Transverse colon (tissue), 4 donors: ENCODE measurements at regions not wholly inside any gene's neighbourhood (a gene's known extent, or its start where the extent isn't known, plus 50 kb on each side); places are given as distances from the start of the nearest gene placed in this dataset.

Source experiments
- DNase-seq: peaks from one replicate; pipeline ENCODE4 v3.0.0-alpha.2; 2019
- H3K27ac ChIP-seq, 4 donors: fragments of 200-600 bp; sonication (generic); 2 replicates each; pipeline ENCODE4 v1.5.1; 2016 to 2018; ENCODE audit warnings: inconsistent platforms in 4 of 4
- H3K27me3 ChIP-seq: fragments of 200-600 bp; sonication (generic); 2 replicates; pipeline ENCODE4 v1.5.1; 2017; ENCODE audit warnings: inconsistent platforms
- H3K36me3 ChIP-seq, 4 donors: fragments of 200-600 bp; sonication (generic); 2 replicates each; pipeline ENCODE4 v1.5.1; 2017 to 2019; ENCODE audit warnings: inconsistent platforms in 4 of 4
- H3K4me1 ChIP-seq, 4 donors: fragments of 200-600 bp; sonication (generic); 2 replicates each; pipeline ENCODE4 v1.5.1; 2017 to 2020; ENCODE audit warnings: inconsistent platforms in 4 of 4
- H3K4me3 ChIP-seq, 4 donors: fragments of 200-600 bp; sonication (generic); 1 replicate in 1 of 4; 2 replicates in 3 of 4; pipeline versions ENCODE4 v1.5.1 to v1.6.1; 2017 to 2019; ENCODE audit warnings: inconsistent platforms in 4 of 4
- H3K9me3 ChIP-seq, 2 donors: fragments of 200-600 bp; sonication (generic); 2 replicates each; pipeline ENCODE4 v1.5.1; 2017 to 2019; ENCODE audit warnings: inconsistent platforms in 2 of 2
- EP300 ChIP-seq: sonication (generic); formaldehyde crosslinking; IDR thresholded peaks from one replicate; pipeline ENCODE4 v1.6.1; 2017; ENCODE audit warnings: antibody characterized with exemption, low read depth
- POLR2A ChIP-seq: fragments of 450-650 bp; IDR thresholded peaks from one replicate; pipeline ENCODE4 v1.6.1; 2016; ENCODE audit warnings: antibody characterized with exemption, mild to moderate bottlenecking, moderate library complexity
- POLR2AphosphoS5 ChIP-seq, 3 donors: sonication (generic); formaldehyde crosslinking; IDR thresholded peaks; one replicate each; pipeline ENCODE4 v1.6.1; 2016; ENCODE audit warnings: antibody characterized with exemption in 3 of 3
- WGBS, 2 donors: methylation state at CpG; one replicate each; pipeline ENCODE4 v1.1.5; 2018; ENCODE audit warnings: low coverage in 1 of 2; 5-methylcytosine and 5-hydroxymethylcytosine counted together
- in situ Hi-C, 4 donors: fragments of 200-750 bp; cut with MboI; loops; one replicate each; pipeline versions ENCODE4 v1.15.0 to v1.15.1; 2017; ENCODE audit warnings: low sequenced_read_pairs in 3 of 4, low pct_ligation_motif_present in 1 of 4, low pct_unique_long_range_greater_than_20kb in 1 of 4
- intact Hi-C: fragments of 100-400 bp; cut with DNase I; formaldehyde crosslinking; loops from one replicate; pipeline ENCODE4 v1.15.1; 2023; ENCODE audit warnings: low total_unique reads
- TF ChIP-seq, protein P1 (sequence below), 5 experiments: fragments of 200-600 bp in 3 of 5; fragments of 450-650 bp in 2 of 5; sonication (generic) in 3 of 5; IDR thresholded peaks; 1 replicate in 2 of 5; 2 replicates in 3 of 5; pipeline ENCODE4 v1.5.1; 2016 to 2017; ENCODE audit warnings: antibody characterized with exemption in 5 of 5, inconsistent platforms in 3 of 5, mild to moderate bottlenecking in 2 of 5, moderate library complexity in 1 of 5

DNA sequence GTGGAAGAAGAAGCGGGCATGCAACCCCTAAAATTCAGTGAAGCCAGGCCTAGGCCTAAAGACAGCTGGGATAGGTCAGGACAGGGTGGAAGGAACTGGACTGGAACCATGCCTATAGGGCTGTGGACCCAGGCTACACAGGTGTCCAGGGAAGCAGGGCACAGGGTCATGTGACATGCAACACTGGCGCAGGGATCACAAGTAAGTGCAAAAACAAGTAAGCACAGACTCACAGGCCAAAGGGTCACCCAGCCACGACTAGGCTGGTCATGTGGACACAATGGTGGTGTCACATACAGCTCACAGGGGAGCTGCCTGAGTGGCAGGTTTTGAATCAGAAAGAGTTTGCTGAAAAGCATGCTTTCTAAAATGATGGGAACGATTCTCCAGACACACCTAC, 195.7 kb downstream of the SPTSSA start:
- in situ Hi-C loops = no loop called here
- Histone ChIP-seq H3K27ac (no peak overlapping the region), H3K27me3 (no peaks in the 10 kb centered on the region), H3K4me3 (no peak overlapping the region), H3K36me3 (no peaks in the 10 kb centered on the region), H3K4me1 (no peaks in the 10 kb centered on the region), H3K9me3 (no peaks in the 10 kb centered on the region)
- intact Hi-C loops = no loop called here
- DNase-seq = no peak
- WGBS, 2 donors = 64 to 83% methylated on average over 2 to 4 of the region's 4 CpGs
- TF ChIP-seq, protein P1, sequence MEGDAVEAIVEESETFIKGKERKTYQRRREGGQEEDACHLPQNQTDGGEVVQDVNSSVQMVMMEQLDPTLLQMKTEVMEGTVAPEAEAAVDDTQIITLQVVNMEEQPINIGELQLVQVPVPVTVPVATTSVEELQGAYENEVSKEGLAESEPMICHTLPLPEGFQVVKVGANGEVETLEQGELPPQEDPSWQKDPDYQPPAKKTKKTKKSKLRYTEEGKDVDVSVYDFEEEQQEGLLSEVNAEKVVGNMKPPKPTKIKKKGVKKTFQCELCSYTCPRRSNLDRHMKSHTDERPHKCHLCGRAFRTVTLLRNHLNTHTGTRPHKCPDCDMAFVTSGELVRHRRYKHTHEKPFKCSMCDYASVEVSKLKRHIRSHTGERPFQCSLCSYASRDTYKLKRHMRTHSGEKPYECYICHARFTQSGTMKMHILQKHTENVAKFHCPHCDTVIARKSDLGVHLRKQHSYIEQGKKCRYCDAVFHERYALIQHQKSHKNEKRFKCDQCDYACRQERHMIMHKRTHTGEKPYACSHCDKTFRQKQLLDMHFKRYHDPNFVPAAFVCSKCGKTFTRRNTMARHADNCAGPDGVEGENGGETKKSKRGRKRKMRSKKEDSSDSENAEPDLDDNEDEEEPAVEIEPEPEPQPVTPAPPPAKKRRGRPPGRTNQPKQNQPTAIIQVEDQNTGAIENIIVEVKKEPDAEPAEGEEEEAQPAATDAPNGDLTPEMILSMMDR (IDR thresholded peaks at IDR 0.05) = no peak
- TF ChIP-seq POLR2A (no peak), POLR2AphosphoS5 (IDR thresholded peaks at IDR 0.05) (no peak), EP300 (no peak)

GRCh38 chr14:34262127-34262910, 199.7 kb downstream of the SPTSSA start:
- no peak for DNase-seq
- TF ChIP-seq EP300 = no peak
- no peak for TF ChIP-seq POLR2AphosphoS5 (IDR thresholded peaks at IDR 0.05)
- TF ChIP-seq POLR2A = no peak
- TF ChIP-seq, protein P1 (IDR thresholded peaks at IDR 0.05) = no peak
- Histone ChIP-seq H3K4me1 (peaks cover 0 to 12% (median 2%) of the 10 kb centered on the region in 4 donors), H3K27me3 (no peaks in the 10 kb centered on the region), H3K4me3 (no peak overlapping the region), H3K27ac (no peak overlapping the region), H3K36me3 (no peaks in the 10 kb centered on the region), H3K9me3 (no peaks in the 10 kb centered on the region)
- 64 to 75% methylated on average over 7 to 9 of the region's 9 CpGs for WGBS, 2 donors
- intact Hi-C loops = no loop called here
- in situ Hi-C loops = no loop called here

DNA sequence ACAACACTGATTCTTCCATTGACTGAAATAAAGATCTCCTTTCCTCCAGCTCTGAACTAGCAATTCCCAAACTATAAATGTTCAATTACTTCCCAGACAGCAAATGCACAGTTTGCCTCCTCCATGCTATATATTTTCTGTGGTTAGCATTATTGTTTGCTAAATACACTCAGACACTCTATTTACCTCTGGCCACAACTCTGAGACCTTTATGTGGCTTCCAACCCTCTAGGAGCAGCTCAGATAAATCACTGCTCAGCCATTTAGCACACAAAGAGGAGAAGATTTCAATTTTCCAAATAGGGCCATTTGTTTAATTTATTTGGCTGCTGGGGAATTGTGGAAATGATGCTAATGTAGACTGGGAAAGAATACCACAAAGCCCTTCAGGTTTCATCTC, 202.0 kb downstream of the SPTSSA start:
- Histone ChIP-seq H3K4me1 (peaks cover 0 to 12% (median 2%) of the 10 kb centered on the region in 4 donors), H3K27ac (no peak overlapping the region), H3K4me3 (no peak overlapping the region), H3K27me3 (no peaks in the 10 kb centered on the region), H3K36me3 (no peaks in the 10 kb centered on the region), H3K9me3 (no peaks in the 10 kb centered on the region)
- DNase-seq = no peak
- in situ Hi-C loops = no loop called here
- TF ChIP-seq, protein P1 (IDR thresholded peaks at IDR 0.05) = no peak
- no peak for TF ChIP-seq EP300
- TF ChIP-seq POLR2AphosphoS5 (IDR thresholded peaks at IDR 0.05) = no peak
- TF ChIP-seq POLR2A = no peak
- intact Hi-C loops = no loop called here

- intact Hi-C loops (no loop called here), in situ Hi-C loops (no loop called here)
- Histone ChIP-seq H3K27me3 (no peaks in the 10 kb centered on the region), H3K27ac (no peak overlapping the region), H3K4me3 (no peak overlapping the region), H3K36me3 (no peaks in the 10 kb centered on the region), H3K9me3 (no peaks in the 10 kb centered on the region), H3K4me1 (peaks cover 0 to 20% (median 2%) of the 10 kb centered on the region in 4 donors)
- TF ChIP-seq POLR2A (no peak), POLR2AphosphoS5 (IDR thresholded peaks at IDR 0.05) (no peak), EP300 (no peak)
- TF ChIP-seq, protein P1 (IDR thresholded peaks at IDR 0.05) = no peak
- WGBS, 2 donors = 22 to 25% methylated on average over 1 of the region's 1 CpG
- no peak for DNase-seq
Measured at GRCh38 chr14:34258318-34258717, 203.7 kb downstream of the SPTSSA start.
